NCI-H2081 treated with DMSO at 0.1 percent for 48 hours (cell line): ENCODE measurements at regions not wholly inside any gene's neighbourhood (a gene's known extent, or its start where the extent isn't known, plus 50 kb on each side); places are given as distances from the start of the nearest gene placed in this dataset.

Experiments
- DNase-seq: peaks from one replicate; lab custom pipeline; 2025; lab: John Stamatoyannopoulos, UW

DNA sequence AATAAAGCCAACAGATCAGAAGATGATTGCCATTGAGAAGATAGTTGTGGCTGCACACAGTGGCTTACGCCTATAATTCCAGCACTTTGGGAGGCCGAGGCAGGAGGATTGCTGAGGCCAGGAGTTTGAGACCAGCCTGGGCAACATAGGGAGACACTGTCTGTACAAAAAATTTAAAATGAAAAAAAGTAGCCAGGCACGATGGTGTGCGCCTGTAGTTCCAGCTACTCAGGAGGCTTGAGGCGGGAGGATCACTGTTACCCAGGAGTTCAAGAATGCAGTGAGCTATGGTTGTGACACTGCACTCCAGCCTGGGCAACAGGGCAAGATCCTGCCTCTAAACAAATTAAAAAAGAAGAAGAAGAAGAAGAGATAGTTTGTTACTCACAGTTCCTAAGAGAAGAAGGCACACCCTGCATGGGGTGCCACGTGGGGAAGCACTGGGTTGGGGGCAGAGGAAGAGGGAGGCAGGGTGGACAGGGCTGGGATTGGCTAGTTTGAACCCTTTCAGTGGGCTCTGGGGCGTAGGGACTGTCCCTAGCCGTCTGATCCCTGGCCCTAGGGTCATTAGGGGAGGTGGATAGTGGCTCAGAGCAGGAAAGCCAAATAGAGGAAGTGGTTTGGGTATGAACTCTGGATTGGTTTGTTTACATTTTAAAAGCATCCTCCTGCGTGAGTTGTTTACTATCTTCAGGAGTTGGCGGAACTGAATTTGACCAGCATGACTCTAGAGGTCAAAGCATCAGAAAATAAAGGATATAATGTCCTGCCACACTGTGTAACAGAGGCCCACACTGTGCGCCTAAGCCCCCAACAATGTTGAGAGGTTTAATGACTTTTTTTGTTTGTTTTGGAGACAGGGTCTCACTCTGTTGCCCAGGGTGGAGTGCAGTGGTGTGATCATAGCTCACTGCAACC, 60.5 kb upstream of the MEDAG start:
- no peak for DNase-seq

DNA sequence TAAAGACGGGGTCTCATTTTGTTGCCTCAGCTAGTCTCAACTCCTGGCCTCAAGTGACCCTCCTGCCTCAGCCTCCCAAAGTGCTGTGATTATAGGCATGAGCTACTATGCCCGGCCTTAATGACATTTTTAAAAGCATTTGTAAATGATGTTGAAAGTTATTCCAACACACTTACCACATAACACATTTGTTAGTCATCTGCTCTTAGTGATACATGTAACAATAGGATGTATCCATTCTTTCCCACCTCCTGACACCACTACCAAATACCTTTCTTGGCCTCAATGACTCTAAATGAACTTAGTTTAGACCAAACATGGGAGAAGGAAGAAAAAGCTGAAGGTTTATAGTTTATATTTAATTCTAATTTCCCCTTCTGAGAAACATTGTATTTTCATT, 59.8 kb upstream of the MEDAG start:
- DNase-seq: no peak

DNA sequence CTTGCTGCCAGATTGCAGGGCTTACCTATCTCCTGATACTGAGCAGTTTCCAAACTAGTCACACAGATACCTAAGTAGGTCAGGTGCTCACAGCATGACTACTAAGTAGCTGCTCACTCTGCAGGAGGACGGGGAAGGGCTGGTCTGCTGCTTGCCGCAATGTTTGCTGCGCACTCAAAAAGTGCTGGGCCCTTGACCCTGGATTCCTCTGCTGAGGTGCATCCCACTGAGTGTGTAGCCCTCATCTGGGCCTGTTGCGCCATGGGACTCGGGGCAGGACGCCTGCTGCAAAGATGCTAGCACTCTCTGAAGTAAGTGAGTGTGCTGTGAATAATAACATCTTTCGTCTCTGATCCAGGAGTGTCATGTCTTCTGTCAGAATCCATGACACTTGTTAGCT, 59.2 kb upstream of the MEDAG start:
- no peak for DNase-seq

DNA sequence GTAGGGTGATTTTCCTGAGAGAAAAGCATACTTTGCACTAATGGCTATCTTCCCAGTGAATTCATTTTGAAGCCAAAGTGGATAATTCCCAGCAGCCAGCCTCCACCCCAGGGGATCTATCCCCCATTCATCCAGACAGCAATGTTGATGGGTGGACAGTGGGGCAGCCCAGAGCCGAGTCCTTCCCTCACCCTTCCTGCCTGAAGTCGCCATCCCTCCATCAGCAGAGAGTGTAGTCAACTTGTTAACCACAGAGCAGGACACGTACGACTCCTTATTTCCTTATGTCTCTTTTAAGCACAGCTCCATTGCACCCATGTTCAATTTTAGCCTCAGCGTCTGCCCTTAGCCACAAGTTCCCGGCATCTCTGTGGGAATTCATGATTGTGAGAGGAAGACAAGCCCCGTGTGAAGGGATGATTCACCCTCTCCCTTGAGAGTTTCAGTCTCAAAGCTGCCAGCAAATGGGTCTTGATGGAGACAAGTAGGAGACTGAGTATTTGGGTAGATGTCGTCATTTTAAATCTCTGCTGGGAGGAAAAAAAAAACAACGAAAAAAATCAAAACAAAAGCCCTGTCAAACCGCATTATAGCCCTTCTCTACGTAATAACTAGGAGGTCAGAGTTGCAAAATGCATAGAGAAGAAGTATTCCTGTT, 58.3 kb upstream of the MEDAG start:
- no peak for DNase-seq

DNA sequence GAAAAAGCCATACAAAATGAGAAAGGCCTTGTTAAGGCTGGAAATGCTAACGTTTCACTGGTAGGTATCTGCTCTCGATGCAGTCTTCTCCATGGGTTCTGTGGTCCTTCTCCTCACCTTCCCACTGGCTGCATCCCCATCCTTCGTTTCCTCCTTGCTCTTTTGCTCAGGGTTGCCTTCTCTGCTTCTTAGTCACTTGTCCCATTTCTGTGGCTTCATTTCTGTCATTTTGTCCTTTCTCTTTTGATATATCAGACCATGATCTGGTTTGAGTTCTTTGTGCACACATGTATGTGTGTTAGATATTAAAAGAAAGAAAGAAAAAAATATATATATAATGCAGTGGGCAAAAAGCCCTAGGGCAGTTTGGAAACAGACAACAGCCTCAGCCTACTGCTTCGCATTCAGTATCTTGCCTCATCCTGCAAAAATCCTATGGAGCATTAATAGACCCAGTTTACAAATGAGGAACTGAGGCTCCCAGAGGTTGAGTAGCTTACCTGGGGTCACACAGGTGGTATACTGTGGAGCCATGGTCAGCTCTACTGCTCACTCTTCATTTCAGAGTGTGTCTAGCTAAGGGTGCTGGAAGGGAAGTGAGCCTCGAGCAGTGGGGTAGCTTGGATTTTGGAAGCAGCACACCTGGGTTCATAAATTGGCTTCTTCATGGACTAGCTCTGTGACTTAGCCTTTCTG, 57.6 kb upstream of the MEDAG start:
- no peak for DNase-seq

DNA sequence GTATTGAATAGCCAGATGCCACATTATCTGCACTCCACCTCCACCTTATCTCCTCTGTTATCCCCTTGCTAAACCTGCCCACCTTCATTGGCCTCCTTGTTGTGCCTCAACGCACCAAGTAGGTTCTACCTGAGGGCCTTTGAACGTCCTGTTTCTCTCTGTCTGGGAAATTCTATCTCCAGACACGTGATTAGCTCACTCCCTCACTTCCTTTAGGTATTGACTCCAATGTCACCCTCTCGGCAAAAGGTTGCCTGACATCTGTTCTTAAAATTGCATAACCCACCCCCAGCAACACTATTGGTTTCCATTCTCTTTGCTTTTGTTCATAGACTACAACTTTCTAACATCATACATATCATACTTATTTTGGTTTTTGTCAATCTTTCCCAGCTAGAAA, 56.5 kb upstream of the MEDAG start:
- DNase-seq: no peak

DNA sequence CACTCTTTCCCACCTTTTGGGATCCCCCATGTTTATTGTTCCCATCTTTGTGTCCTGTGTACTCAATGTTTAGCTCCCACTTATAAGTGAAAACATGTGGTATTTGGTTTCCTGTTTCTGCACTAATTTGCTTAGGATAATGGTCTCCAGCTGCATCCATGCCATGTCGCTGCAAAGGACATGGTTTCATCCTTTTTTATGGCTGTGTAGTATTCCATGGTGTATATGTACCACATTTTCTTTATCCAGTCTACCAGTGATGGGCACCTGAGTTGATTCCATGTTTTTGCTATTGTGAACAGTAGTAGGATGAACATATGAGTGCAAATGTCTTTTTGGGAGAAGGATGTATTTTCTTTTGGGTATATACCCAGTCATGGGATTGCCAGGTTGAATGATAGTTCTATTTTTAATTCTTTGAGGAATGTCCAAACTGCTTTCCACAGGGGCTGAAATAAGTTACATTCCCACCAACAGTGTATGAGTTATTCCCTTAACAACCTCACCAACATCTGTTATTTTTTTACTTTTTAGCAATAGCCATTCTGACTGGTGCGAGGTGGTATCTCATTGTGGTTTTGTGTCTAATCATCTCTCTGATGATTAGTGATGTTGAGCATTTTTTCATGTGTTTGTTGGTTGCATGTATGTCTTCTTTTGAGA, 55.7 kb upstream of the MEDAG start:
- no peak for DNase-seq

DNA sequence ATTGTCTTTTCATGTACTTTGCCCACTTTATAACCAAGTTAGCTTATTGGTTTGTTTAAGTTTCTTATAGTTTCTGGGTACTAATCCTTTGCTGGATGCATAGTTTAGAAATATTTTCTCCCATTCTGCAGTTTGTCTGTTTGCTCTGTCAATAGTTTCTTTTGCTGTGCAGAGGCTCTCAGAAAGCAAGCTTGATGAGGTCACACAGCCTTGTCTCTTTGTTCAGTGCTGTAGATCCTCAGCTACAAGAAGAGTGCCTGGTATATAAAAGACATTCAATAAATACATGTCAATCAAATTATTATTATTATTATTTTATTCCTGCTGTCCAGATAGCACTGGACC, 55.2 kb upstream of the MEDAG start:
- DNase-seq: no peak

DNA sequence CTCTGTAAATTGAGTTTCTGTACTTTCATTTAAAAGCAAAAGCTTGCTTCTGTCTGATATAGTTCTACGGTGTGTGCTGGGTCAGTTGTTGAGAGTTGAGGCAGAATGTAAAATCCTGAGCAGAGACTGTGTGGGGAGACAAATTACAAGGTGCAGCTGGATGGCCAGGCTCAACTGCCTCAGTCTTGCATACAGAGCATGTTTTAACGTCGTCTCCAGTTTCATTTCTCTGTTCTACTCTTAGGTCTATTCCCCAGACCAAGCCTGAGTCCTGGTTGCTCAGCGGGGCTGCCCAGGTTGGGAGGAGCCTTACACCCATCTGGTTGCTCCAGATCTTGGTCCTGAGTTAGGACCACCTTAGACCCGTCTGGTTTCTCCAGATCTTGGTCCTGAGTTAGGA, 54.4 kb upstream of the MEDAG start:
- no peak for DNase-seq

DNA sequence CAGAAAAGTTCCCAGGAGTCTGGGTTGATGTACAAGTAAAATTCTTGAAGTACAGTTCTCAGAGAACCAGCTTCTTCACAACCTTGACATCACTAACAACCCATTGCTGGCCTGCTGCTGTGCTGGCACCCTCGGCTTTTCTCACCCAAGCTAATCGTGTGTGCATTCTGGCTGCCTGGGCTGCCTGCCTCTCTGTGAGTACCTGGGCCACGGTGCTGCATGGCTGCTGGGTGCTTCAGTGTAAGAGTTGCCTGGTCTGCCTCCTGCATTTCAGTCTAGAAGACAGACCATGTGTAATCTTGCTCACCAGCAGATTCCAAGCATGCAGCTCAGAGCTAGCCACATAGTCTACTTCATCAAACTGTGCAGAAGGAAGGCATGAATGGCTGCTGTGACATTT, 50.5 kb upstream of the MEDAG start:
- DNase-seq: no peak

DNA sequence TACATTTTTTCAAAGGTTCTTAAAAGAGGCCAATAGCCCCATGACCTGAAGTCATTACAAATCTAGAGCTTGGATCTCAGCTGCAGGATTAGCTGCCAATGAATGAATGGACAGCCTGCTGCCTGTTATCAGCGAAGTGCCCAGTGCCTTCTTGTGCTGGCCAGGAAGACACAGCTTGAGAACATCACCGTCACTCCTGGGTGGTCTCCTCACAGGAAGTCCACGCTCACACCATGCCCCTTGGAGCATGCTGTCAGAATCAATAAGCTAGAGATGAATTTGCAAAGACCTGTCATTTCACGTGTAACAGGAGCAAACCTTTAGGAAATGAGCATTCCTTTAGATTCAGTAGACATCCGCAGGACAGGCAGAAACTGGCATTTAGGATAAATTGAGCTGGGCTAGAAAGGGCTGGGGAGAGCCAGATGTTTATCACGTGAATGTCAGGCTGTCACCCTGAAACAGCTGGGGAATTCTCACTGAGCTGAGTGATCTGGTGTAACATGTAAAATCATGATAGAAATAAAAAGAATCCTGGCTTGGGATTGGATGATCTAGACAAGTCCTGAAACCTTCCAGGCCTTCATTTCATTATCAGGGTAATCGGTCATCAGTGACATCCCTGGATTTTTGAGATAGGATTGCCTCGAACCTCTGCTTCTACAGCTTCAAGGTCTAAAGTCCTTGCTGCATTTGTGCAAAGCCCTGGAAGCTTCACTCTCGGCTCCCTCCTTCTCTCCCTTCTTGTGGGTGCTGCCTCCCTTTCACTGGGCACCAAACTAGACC, 49.9 kb upstream of the MEDAG start:
- DNase-seq: no peak
